Esophagus squamous epithelium (tissue), 5 donors: ENCODE measurements at regions not wholly inside any gene's neighbourhood (a gene's known extent, or its start where the extent isn't known, plus 50 kb on each side); places are given as distances from the start of the nearest gene placed in this dataset.
"Not testable (repeated sequence)": the region's sequence is repeated elsewhere in the genome, so short reads cannot be mapped to it uniquely, and the experiment has no call there.

Experiments
- DNase-seq: peaks from one replicate; lab custom pipeline; 2025; lab: John Stamatoyannopoulos, UW
- H3K27ac ChIP-seq, 4 donors: fragments of 200-600 bp; sonication (generic); one replicate each; pipeline ENCODE4 v1.5.1; 2016 to 2019; ENCODE audit warnings: mild to moderate bottlenecking in 1 of 4
- H3K27me3 ChIP-seq, 4 donors: fragments of 200-600 bp; sonication (generic); 1 replicate in 3 of 4; 2 replicates in 1 of 4; pipeline versions ENCODE4 v1.5.1 to v1.6.0; 2017 to 2021; ENCODE audit warnings: antibody characterized with exemption in 1 of 4
- H3K36me3 ChIP-seq, 3 donors: fragments of 200-600 bp; sonication (generic); one replicate each; pipeline ENCODE4 v1.5.1; 2016 to 2019
- H3K4me1 ChIP-seq, 3 donors: fragments of 200-600 bp; sonication (generic); one replicate each; pipeline ENCODE4 v1.5.1; 2017 to 2019
- H3K4me3 ChIP-seq, 4 donors: fragments of 200-600 bp; sonication (generic); 1 replicate in 3 of 4; 2 replicates in 1 of 4; pipeline ENCODE4 v1.5.1; 2016 to 2019; ENCODE audit warnings: mild to moderate bottlenecking in 2 of 4, moderate library complexity in 1 of 4
- H3K9me3 ChIP-seq, 3 donors: fragments of 200-600 bp; sonication (generic); one replicate each; pipeline ENCODE4 v1.5.1; 2016 to 2019
- POLR2A ChIP-seq, 4 donors: fragments of 450-650 bp; IDR thresholded peaks; one replicate each; pipeline ENCODE4 v1.6.1; 2017; ENCODE audit warnings: antibody characterized with exemption in 4 of 4, mild to moderate bottlenecking in 4 of 4, moderate library complexity in 3 of 4
- WGBS, 2 donors: methylation state at CpG; one replicate each; pipeline ENCODE4 v1.1.5; 2018; 5-methylcytosine and 5-hydroxymethylcytosine counted together
- intact Hi-C: fragments of 100-400 bp; cut with DNase I; formaldehyde crosslinking; loops from one replicate; pipeline ENCODE4 v1.15.0; 2022
- TF ChIP-seq, protein P1 (sequence below), 6 experiments: fragments of 450-650 bp in 4 of 6; fragments of 200-600 bp in 2 of 6; sonication (generic) in 2 of 6; IDR thresholded peaks; one replicate each; pipeline ENCODE4 v1.5.1; 2016 to 2019; ENCODE audit warnings: antibody characterized with exemption in 6 of 6, mild to moderate bottlenecking in 4 of 6, moderate library complexity in 4 of 6
- donor health status: DM: yes; HTN: yes; CAD: no.

GRCh38 chrX:80576806-80577533 is 156.7 kb downstream of the TENT5D start:
- Histone ChIP-seq H3K27me3 (no peaks in the 10 kb centered on the region), H3K4me1 (no peaks in the 10 kb centered on the region), H3K36me3 (no peaks in the 10 kb centered on the region), H3K9me3 (no peaks in the 10 kb centered on the region), H3K4me3 (no peak overlapping the region), H3K27ac (no peak overlapping the region)
- 80% methylated on average over 1 of the region's 2 CpGs; no CpG with 5 or more reads in 1 of the 2 donors for WGBS, 2 donors
- intact Hi-C loops: no loop called here
- DNase-seq: no peak
- no peak for TF ChIP-seq POLR2A (IDR thresholded peaks at IDR 0.05)
- TF ChIP-seq, protein P1, sequence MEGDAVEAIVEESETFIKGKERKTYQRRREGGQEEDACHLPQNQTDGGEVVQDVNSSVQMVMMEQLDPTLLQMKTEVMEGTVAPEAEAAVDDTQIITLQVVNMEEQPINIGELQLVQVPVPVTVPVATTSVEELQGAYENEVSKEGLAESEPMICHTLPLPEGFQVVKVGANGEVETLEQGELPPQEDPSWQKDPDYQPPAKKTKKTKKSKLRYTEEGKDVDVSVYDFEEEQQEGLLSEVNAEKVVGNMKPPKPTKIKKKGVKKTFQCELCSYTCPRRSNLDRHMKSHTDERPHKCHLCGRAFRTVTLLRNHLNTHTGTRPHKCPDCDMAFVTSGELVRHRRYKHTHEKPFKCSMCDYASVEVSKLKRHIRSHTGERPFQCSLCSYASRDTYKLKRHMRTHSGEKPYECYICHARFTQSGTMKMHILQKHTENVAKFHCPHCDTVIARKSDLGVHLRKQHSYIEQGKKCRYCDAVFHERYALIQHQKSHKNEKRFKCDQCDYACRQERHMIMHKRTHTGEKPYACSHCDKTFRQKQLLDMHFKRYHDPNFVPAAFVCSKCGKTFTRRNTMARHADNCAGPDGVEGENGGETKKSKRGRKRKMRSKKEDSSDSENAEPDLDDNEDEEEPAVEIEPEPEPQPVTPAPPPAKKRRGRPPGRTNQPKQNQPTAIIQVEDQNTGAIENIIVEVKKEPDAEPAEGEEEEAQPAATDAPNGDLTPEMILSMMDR (IDR thresholded peaks at IDR 0.05): no peak

GRCh38 chrX:80578517-80579105 is 158.4 kb downstream of the TENT5D start:
- DNase-seq: no peak
- Histone ChIP-seq H3K9me3 (no peaks in the 10 kb centered on the region), H3K4me1 (no peaks in the 10 kb centered on the region), H3K36me3 (no peaks in the 10 kb centered on the region), H3K27me3 (no peaks in the 10 kb centered on the region), H3K27ac (no peak overlapping the region), H3K4me3 (no peak overlapping the region)
- TF ChIP-seq, protein P1 (IDR thresholded peaks at IDR 0.05): peak in 2 of 6 experiments; percentile 30 to 51
- no peak for TF ChIP-seq POLR2A (IDR thresholded peaks at IDR 0.05)
- 26 to 27% methylated on average over 3 of the region's 3 CpGs for WGBS, 2 donors
- intact Hi-C loops: no loop called here

DNA sequence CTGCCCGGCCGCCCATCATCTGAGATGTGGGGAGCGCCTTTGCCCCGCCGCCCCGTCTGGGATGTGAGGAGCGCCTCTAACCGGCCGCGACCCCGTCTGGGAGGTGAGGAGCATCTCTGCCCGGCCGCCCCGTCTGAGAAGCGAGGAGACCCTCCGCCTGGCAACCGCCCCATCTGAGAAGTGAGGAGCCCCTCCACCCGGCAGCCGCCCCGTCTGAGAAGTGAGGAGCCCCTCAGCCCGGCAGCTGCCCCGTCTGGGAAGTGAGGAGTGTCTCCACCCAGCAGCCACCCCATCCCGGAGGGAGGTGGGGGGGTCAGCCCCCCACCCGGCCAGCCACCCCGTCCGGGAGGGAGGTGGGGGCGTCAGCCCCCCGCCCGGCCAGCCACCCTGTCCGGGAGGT is 170.7 kb downstream of the TENT5D start:
- H3K36me3 ChIP-seq, H3K9me3 ChIP-seq, H3K4me1 ChIP-seq, H3K4me3 ChIP-seq, H3K27ac ChIP-seq, intact Hi-C loops, H3K27me3 ChIP-seq, DNase-seq: not testable (repeated sequence)
- WGBS, 2 donors: 100% methylated on average over 5 of the region's 30 CpGs; no CpG with 5 or more reads in 1 of the 2 donors

- H3K36me3 ChIP-seq: no peaks in the 10 kb centered on the region
- H3K27me3 ChIP-seq: no peaks in the 10 kb centered on the region
- no peak overlapping the region for H3K4me3 ChIP-seq
- 41 to 57% methylated on average over 7 of the region's 7 CpGs for WGBS, 2 donors
- no peak for DNase-seq
- no peak overlapping the region for H3K27ac ChIP-seq
- no peaks in the 10 kb centered on the region for H3K4me1 ChIP-seq
- no peaks in the 10 kb centered on the region for H3K9me3 ChIP-seq
- intact Hi-C loops: no loop called here
- TF ChIP-seq, protein P1 (IDR thresholded peaks at IDR 0.05): no peak
Observed at GRCh38 chrX:80602036-80602860, 182.0 kb downstream of the TENT5D start.
